Neutrophil (primary cell): ENCODE measurements at regions not wholly inside any gene's neighbourhood (a gene's known extent, or its start where the extent isn't known, plus 50 kb on each side); places are given as distances from the start of the nearest gene placed in this dataset.

Source experiments
- H3K27ac ChIP-seq: fragments of 200-600 bp; sonication (generic); 2 replicates; pipeline ENCODE4 v1.5.1; 2016; ENCODE audit warnings: mild to moderate bottlenecking, moderate library complexity
- H3K27me3 ChIP-seq: fragments of 200-600 bp; sonication (generic); 2 replicates; pipeline ENCODE4 v1.6.0; 2016; ENCODE audit warnings: mild to moderate bottlenecking
- H3K36me3 ChIP-seq: fragments of 200-600 bp; sonication (generic); 2 replicates; pipeline ENCODE4 v1.5.1; 2017
- H3K4me1 ChIP-seq, 2 experiments: fragments of 200-600 bp in 1 of 2; sonication (generic) in 1 of 2; 1 replicate in 1 of 2; 2 replicates in 1 of 2; pipeline versions ENCODE4 v1.5.1 to v1.6.1; 2013 to 2016; ENCODE audit warnings: low read depth in 1 of 2, low read length in 1 of 2, mild to moderate bottlenecking in 1 of 2, moderate library complexity in 1 of 2; ENCODE audit not compliant: control insufficient read depth in 1 of 2, insufficient read depth in 1 of 2
- H3K4me3 ChIP-seq, 2 experiments: fragments of 200-600 bp in 1 of 2; sonication (generic) in 1 of 2; 1 replicate in 1 of 2; 2 replicates in 1 of 2; pipeline ENCODE4 v1.5.1; 2013 to 2016; ENCODE audit warnings: low read depth in 1 of 2, low read length in 1 of 2, mild to moderate bottlenecking in 1 of 2, moderate library complexity in 1 of 2
- H3K9me3 ChIP-seq: fragments of 200-600 bp; sonication (generic); 2 replicates; pipeline ENCODE4 v1.5.1; 2016
- CTCF ChIP-seq: fragments of 200-600 bp; sonication (generic); IDR thresholded peaks from 2 replicates; pipeline ENCODE4 v1.5.1; 2016; ENCODE audit warnings: antibody characterized with exemption

DNA sequence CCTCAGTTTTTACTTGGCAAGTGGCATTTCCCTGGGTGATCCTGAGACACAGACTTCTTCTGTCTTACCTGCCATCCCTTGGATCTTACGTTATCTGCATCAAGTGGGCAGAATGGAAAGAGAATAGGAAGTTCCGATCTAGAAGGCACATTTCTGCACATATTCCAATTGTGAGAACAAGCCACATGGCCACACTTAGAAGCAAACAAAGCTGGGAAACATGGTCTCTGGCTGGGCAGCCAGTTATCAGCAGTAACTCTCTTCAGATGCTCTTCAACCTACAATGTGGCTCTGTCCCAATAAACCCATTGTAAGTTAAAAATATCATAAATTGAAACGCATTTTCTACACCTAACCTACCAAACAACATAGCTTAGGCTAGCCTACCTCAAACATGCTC is 67.3 kb upstream of the CCN6 start:
- Histone ChIP-seq H3K9me3 (no peaks in the 10 kb centered on the region), H3K4me3 (no peak overlapping the region), H3K27me3 (no peaks in the 10 kb centered on the region), H3K27ac (no peak overlapping the region), H3K4me1 (no peaks in the 10 kb centered on the region), H3K36me3 (no peaks in the 10 kb centered on the region)
- no peak for TF ChIP-seq CTCF

GRCh38 chr6:111987295-111987694 is 66.6 kb upstream of the CCN6 start:
- H3K27me3 ChIP-seq, result no peaks in the 10 kb centered on the region
- H3K27ac ChIP-seq, result no peak overlapping the region
- TF ChIP-seq CTCF, result no peak
- H3K9me3 ChIP-seq, result no peaks in the 10 kb centered on the region
- H3K4me1 ChIP-seq, result no peaks in the 10 kb centered on the region
- H3K36me3 ChIP-seq, result no peaks in the 10 kb centered on the region
- no peak overlapping the region for H3K4me3 ChIP-seq

GRCh38 chr6:111988926-111989325 is 65.0 kb upstream of the CCN6 start:
- Histone ChIP-seq H3K9me3 (no peaks in the 10 kb centered on the region), H3K27ac (no peak overlapping the region), H3K4me1 (no peaks in the 10 kb centered on the region), H3K36me3 (no peaks in the 10 kb centered on the region), H3K4me3 (no peak overlapping the region), H3K27me3 (peaks cover 14% of the 10 kb centered on the region)
- TF ChIP-seq CTCF, result no peak

DNA sequence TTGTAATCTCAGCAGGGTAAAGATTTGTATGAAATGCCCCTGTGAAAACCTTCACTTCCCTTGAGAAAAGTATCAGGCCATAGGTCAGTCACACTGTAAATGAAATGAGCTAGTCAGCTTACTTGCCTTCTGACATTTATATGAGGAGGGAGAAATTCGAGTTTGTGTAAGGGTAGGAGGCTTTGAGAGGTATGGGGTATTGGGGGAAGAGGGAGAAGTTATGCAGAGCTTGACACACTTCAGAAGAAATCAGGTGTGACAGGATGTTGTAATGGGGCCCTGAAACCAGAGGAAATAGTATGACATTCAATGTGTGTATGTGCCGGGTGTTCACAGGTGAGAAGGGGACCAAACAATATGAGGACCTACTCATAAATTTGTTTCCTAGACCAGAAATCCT is 64.2 kb upstream of the CCN6 start:
- Histone ChIP-seq H3K4me1 (no peaks in the 10 kb centered on the region), H3K9me3 (no peaks in the 10 kb centered on the region), H3K4me3 (no peak overlapping the region), H3K27ac (no peak overlapping the region), H3K27me3 (peaks cover 14% of the 10 kb centered on the region), H3K36me3 (no peaks in the 10 kb centered on the region)
- TF ChIP-seq CTCF, result no peak

- Histone ChIP-seq H3K4me3 (no peak overlapping the region), H3K9me3 (no peaks in the 10 kb centered on the region), H3K27me3 (peaks cover 14% of the 10 kb centered on the region), H3K36me3 (no peaks in the 10 kb centered on the region), H3K27ac (no peak overlapping the region), H3K4me1 (no peaks in the 10 kb centered on the region)
- TF ChIP-seq CTCF, result no peak
Observed at GRCh38 chr6:111990214-111990613, 63.7 kb upstream of the CCN6 start.

DNA sequence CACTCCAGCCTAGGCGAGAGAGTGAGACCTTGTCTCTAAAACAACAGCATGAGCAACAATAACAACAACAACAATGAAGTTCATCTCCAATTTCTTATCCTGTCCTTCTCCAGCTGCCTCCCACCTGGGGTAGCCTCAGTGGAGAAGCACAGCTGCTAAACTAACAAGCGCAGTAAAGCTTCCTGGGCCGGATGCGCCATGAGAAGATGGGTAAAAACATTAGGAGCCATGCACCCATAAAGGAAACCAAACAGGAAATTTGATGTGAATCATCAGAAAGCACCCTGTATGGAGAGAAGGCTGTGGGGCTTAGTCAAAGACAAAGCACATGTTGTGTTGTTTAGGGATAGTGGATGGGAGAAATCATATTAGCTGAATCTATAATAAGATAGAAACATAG is 61.1 kb upstream of the CCN6 start:
- Histone ChIP-seq H3K36me3 (no peaks in the 10 kb centered on the region), H3K9me3 (no peaks in the 10 kb centered on the region), H3K4me1 (peaks cover 0 to 6% of the 10 kb centered on the region in 2 experiments), H3K4me3 (no peak overlapping the region), H3K27ac (no peak overlapping the region), H3K27me3 (peaks cover 25% of the 10 kb centered on the region)
- no peak for TF ChIP-seq CTCF
